ENCODE measurements at regions not wholly inside any gene's neighbourhood (a gene's known extent, or its start where the extent isn't known, plus 50 kb on each side); places are given as distances from the start of the nearest gene placed in this dataset.

- TF ChIP-seq CTCF (IDR thresholded peaks at IDR 0.05; ENCODE audit: insufficient read depth, low read length) (no peak), POLR2AphosphoS5 (IDR thresholded peaks at IDR 0.05; ENCODE audit: low read depth) (no peak), GABPA (IDR thresholded peaks at IDR 0.05; ENCODE audit: low read depth) (no peak)
Measured at GRCh38 chrX:131789664-131790063, 233.4 kb upstream of the STK26 start.
